Breast epithelium (tissue), 3 donors: ENCODE measurements at regions not wholly inside any gene's neighbourhood (a gene's known extent, or its start where the extent isn't known, plus 50 kb on each side); places are given as distances from the start of the nearest gene placed in this dataset.

Experiments used
- CTCF ChIP-seq, 3 donors: fragments of 450-650 bp; IDR thresholded peaks; one replicate each; pipeline ENCODE4 v1.5.1; 2016 to 2017; ENCODE audit warnings: antibody characterized with exemption in 3 of 3, mild to moderate bottlenecking in 3 of 3, moderate library complexity in 3 of 3
- POLR2A ChIP-seq: fragments of 450-650 bp; IDR thresholded peaks from one replicate; pipeline ENCODE4 v1.6.1; 2016; ENCODE audit warnings: antibody characterized with exemption, mild to moderate bottlenecking, moderate library complexity

DNA sequence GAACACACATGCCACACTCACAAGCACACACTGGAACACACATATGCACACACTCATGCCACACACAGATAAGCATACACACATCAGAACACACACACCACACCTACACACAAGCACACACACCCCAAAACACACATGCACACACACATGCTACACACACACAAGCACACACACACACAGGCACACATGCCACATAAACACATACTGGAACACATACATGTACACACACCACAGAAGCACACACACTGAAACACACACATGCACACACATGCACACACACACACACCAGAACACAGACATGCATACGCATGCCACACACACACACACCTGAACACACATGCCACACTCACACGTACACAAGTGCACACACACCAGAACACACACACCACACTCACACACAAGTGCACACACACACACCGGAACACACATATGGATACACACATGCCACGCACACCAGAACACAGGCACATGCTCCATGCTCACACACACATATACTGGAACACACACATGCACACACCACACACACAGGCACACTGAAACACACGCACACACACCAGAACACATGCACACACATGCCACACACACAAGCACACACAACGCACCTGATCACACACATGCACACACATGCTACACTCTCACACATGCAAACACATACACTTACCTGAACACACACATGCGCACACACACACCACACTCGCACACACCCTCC is 78.0 kb upstream of the IRX4 start:
- TF ChIP-seq CTCF (IDR thresholded peaks at IDR 0.05) (no peak), POLR2A (no peak)
